AG08395 (cell line): ENCODE measurements at regions not wholly inside any gene's neighbourhood (a gene's known extent, or its start where the extent isn't known, plus 50 kb on each side); places are given as distances from the start of the nearest gene placed in this dataset.
"Not testable (repeated sequence)": the region's sequence is repeated elsewhere in the genome, so short reads cannot be mapped to it uniquely, and the experiment has no call there.

ENCODE experiments used
- DNase-seq: peaks from one replicate; pipeline ENCODE4 v3.0.0; 2012; ENCODE audit warnings: mixed read lengths, low spot score

DNA sequence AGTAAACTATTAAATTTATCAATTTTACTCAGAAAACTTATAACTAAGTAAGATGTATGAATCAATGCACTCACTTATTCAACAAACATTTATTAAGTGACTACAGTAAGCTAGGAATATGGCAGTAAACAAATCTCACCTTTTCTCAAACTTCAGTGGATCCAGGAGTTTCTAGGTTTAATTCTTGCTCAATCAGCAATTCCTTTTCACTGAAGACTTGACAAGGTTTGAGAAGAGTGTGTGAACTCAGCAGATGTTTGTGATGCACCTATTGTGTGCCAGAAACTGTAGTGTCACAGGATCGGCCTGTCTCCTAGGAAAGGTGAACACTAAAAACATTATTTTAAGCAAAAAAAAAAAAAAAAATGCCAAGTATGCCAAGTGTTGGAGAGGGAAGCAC lies 167.8 kb downstream of the ALG10 start:
- no peak for DNase-seq

DNA sequence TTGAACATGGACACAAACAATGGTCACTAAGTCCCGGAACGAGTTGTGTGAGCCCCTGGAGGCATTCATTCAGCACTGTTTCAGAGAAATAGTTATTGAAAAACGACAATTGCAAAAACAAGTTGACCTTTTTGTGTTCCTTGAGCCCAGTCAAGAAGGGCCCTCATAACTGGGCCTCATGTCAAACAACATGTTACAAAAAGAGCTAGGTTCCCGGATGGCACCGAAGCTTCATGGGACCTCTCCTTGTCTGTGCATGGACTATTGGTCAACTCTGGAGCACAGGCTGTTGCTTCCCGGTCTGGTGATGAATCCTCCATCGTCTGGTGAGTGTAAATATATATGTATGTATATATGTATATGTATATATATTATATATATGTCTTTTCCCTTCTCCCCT lies 176.6 kb downstream of the ALG10 start:
- no peak for DNase-seq

DNA sequence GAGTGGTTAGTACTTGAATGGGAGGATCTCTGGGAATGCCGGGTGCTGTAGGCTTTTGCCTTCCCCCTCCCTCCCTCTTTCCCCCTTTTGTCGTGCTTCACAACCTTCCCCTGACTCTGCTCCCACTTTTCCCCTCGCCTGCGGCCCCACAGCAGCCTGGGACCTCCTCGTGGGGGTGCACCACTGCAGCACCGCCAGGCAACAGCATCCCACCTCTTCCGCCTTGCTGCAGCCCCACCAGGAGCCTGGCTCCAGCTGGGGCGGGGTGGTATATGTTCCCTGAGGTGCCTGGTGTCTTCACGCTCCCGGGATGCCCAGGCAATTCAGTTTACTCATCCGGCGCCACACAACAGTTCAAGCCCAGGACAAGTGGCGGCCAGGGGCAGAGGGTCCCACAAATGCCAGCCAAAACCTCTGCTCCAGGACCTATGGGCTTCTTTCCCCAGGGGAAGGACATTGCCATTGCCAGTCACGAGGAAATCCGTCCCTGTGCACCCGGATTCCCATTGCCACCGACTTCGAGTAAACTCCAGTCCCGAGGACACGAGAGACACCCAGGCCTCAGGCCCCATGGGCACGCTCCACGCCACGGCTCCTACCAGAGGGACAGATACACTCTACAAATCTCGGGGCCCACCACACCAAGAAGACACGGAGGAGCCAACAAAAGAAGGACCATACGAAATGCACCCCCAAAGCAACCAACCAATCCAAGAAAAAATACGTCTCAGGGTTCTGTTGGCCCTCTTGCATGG lies 181.7 kb downstream of the ALG10 start:
- DNase-seq: no peak

DNA sequence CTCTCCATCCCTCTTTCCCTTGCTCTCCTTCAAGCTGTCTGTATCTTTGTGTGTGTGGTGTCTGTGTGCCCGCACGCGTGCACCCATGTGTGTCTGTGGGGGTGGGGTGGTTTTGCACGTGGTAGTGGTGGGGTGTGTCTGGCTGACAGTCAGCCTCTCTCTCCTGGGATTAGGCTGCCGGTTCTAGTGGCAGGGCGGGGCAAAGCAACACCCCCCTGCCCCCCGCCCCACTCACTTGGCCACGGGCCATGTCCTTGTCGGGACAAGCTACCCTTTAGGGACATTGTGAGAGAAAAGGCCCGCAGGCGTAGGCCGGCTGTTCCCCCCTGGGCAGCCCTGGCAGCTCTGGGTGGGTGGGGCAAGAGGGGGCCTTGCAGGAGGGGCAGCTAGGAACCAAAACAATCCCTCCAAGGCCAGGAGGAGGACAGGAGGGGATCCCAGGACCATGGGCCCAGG lies 182.6 kb downstream of the ALG10 start:
- DNase-seq: no peak

DNA sequence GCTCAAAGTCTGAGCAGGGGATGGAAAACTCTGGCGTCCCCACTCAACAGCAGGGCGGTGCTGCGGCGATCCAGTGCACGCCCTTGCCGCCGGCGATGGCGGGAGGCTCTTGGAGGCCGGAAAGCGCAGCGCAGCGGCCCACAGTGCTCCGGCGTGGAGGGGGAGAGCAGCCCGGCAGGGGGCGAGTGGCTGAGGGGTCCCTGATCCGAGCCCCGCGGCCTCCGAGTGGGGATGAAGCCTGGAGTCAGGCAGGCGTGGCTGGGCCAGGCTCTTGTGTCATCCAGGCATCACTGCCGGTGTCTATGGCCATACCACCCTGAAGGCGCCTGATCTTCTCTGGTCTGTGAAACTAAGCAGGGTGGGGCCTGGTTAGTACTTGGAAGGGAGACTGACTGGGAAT lies 183.1 kb downstream of the ALG10 start:
- no peak for DNase-seq

DNA sequence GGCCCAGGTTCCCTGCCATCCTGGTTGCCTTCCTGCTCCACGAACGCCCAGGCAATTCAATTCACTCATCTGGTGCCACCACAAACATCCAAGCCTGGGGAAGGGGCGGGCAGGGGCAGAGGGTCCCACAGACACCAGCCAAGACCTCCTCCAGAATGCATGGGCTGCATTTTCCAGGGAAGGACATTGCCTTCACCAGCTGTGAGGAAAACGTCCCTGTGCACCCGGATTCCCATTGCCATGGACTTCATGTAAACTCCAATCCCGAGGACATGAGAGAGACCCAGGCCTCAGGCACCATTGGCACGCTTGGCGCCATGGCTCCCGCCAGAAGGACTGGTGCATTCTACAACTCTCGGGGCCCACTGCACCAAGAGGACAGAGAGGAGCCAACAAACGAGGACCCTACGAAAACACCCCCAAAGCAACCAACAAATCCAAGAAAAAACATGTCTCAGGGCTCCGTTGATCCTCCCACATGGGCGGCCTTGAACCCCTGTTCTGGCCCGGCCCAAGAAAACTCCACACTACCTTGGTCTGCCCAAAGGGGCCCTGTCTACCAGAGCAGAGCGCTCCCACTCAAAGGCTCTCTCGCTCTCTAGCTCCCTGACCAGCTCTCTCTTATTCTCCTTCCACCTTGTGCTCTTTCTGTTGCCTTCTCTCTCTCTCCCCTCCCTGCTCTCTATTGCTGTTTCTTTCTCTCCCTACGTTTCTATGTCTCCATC lies 183.9 kb downstream of the ALG10 start:
- DNase-seq: no peak

DNA sequence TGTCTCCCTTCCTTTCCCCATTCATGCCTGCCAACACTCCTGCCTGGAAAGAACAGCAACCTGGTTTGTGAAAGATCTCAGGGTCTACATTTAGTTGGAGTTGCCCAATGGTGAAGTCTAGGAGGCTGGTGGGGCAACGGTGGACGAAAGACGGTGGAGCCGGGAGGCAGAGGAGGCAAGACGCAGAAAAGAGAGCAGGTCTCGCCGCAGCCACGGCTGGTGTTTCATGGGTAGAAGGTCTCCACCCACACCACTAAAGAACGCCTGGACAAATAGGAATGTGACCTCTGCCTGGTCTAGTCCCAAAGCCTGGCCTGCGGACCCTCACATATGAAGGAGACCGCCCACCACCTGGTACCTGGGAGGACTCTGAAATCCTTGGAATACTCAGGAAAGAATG lies 185.6 kb downstream of the ALG10 start:
- no peak for DNase-seq

DNA sequence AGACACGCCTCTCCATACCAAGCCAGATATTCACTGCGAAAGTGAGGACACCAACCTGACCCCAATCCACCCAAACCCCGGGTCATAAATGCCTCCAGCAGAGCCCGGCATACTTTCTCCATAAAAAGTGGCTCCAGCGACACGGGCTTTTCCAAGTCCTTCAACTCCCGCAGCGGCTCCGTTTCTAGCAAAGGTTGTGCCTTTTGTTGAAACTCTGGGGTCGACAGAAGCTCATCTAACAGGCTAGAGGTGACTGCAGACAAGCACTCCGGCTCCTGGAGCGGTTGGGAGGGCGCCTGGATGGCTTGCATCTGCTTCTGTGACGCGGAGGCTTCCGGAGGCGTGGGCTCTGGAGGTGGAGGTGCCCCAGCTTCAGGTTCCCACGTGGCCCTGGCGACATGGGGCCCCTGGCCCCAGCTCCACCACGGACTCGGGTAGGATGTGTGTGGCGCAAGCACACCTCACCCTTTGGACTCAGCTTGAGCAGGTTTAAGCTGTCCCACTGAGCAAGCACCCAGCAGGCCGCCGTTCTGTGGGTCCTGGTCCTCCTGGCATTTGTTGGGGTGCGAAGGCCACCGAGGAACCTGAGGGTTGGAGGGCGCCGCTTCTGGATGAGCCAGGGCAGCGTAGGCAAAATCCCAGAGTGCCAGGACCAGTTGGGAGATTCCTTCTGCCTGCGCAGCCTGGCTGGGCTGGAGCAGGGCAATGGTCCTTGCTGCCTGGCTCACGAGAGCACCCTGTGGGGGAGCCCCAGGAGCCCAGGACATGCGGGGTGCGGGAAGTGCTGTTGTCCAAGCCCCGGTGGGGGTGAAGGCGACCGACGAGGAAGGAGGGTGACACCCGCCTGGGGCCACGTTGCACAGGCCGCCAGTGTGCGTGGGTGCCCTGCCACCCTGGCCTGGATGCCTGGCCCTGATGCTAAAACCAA lies 186.3 kb downstream of the ALG10 start:
- no peak for DNase-seq

DNA sequence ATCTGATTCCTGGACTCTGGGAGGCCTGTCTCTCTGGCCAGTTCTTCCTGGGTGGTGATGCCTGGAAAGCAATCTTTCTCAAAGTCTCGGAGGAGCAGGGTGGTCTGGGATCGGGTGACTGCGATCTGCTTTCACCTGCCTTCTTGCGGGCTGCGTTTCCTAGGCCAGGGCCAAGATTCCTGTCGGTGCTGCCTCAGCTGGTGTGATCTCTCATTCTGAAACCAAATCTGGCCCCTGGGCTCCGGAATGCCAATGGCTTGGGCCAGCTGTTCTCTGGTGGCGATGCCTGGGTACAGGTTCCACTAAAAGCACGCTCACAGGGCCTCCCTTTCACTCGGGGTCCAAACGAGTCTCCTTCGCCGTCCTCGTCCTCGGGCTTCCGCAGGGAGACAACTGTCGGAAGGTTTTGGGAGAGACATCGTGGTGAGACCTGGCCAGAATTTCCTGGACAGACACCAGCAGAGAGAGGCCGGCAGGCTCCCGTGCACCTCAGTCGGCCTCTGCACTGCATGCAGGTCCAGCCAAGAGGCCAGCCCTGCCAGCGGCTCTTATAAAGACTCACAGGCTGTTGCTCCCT lies 187.1 kb downstream of the ALG10 start:
- no peak for DNase-seq

DNA sequence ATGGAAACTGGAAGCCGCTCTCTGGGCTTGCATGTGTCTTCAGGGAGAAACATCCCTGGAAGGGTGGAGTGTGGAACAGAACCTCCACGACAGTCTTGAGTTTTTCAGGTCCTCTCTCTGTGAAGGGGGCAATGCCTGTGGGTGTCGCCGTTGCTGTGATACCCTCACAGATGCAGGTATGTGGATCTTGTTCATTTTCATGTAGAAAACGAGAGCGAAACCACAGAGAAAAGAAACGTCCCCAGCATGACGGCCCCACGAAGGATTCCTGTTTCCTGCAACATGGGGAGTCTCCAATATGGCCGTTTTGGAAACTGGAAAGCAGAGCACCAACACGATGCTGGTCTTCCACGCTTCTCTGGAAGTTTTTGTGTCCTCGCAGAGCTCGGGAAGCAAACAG lies 187.9 kb downstream of the ALG10 start:
- DNase-seq: no peak

DNA sequence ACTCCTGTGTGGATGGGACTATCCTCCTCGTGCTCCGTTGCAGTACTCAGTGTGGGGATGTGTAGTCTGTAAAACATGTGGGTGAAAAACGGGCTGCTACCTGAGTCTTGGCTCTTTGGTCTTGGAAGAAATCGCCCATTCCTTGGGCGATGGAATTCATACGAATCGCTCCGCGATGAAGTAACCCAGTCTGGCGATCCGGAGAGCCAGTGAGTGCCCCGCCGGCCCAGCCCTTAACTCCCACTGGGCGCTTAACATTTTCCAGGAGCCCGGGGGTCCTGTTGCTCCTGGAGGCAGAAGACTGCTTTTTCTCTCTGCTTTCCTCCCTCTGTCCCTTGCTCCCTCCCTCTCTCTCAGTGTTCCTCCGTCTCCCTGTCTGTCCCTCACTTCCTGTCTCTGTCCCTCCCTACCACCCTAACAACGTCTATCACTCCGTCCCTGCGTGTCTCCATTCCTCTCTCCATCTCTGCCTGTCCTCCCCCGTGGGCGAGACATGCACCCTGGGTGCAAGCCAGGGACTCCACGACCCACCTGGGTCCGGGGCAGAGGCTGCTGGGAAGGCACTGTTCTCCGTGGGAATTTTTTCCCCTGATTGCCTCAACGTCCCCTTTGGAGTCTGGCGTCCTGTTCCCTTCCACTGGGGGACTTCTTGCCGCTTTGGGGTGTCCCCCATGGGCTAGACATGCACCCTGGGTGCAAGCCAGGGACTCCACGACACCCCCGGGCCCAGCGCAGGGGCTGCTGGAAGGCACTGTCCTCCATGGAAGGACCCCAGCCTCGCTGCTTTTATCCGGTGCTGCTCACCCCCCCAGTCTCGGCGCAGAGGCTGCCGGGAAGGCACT lies 188.6 kb downstream of the ALG10 start:
- DNase-seq: no peak

DNA sequence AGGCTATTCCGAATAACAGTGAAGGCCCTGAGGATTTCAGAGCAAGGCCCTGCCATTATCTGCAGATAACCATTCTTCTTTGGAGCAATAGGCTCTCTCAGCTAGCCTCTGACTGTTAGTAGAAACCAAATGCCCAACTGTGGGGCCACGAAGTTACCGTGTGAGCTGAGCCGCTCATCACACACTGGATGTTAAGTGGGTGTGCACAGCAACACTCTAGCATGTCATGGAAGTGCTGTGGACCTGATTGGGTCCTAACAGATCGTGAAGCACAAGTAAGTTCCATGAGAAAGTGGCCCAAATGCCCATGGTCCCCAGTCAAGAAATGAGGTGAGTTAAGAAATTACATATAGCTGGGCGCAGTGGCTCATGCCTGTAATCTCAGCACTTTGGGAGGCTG lies 190.4 kb downstream of the ALG10 start:
- no peak for DNase-seq

DNA sequence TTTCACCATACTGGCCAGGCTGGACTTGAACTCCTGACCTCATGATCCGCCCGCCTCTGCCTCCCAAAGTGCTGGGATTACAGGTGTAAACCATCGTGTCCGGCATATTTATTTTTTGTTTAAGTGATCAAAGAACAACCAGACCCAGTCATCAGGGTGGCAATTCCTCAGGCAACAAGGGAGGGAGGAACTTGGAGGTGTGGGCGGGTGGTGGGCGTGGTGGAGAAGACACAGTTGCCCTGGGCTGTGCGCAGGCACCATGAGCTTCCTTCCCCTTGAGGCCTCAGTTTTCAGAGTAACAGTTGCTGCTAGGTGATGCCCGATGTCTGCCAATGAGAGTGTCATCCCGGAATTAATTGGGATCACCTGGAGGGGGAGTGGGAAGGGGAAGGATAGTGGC lies 191.7 kb downstream of the ALG10 start:
- no peak for DNase-seq

DNA sequence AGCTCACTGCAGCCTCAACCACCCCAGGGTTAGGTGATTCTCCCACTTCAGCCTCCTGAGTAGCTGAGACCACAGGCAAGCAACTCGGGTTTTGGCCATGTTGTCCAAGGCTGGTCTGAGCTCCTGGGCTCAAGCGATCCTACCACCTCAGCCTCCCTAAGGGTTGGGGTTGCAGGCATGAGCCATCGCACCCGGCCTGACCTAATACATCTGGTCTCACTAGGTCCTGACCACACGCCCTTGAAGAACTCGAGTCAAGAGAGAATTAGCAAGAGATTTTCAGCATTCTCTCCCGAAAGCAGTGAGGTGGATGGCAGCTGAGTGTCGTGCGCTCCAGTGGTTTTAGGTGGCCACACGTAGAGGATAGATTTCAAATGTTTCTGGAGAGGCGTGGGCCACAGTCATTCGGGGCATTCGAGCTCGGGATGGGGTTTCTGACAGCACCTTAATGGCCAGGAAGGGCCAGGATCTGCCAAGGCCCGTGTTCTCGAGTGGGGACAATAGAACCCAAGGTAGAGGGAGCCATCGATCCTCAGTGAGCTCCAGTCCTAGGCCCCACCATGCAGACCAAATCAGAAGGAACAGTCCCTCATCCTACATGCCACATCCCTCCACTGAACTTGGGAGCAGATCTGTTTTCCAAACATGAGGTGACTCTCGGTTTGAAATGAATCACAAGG lies 193.1 kb downstream of the ALG10 start:
- no peak for DNase-seq

DNA sequence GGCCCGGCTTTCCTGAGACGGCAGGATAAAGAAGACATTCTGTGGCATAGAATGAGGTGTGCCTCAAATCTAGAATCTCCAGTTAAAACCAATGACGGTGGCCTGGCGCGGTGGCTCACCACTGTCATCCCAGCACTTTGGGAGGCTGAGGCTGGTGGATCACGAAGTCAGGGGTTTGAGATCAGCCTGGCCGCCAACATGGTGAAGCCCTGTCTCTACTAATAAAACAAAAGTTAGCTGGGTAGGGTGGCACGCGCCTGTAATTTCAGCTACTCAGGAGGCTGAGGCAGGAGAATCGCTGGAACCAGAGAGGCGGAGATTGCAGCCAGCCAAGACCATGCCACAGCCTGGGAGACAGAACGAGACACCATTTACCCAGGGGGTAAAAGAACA lies 193.6 kb downstream of the ALG10 start:
- no peak for DNase-seq

DNA sequence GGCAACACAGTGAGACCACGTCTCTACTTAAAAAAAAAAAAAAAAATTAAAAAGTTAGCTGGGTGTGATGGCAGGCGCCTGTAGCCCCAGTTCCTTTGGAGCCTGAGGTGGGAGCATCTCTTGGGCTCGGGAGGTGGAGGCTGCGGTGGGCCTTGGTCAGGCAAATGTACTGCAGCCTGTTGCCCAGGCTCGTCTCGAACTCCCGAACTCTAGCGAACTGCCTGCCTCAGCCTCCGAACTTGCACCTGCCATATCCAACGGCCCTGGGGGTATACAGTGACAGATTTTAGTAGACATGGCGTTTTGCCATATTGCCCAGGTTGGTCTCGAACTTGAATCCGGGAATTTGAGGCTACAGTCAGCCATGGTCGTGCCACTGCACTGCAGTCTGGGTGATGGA lies 195.4 kb downstream of the ALG10 start:
- DNase-seq: no peak

DNA sequence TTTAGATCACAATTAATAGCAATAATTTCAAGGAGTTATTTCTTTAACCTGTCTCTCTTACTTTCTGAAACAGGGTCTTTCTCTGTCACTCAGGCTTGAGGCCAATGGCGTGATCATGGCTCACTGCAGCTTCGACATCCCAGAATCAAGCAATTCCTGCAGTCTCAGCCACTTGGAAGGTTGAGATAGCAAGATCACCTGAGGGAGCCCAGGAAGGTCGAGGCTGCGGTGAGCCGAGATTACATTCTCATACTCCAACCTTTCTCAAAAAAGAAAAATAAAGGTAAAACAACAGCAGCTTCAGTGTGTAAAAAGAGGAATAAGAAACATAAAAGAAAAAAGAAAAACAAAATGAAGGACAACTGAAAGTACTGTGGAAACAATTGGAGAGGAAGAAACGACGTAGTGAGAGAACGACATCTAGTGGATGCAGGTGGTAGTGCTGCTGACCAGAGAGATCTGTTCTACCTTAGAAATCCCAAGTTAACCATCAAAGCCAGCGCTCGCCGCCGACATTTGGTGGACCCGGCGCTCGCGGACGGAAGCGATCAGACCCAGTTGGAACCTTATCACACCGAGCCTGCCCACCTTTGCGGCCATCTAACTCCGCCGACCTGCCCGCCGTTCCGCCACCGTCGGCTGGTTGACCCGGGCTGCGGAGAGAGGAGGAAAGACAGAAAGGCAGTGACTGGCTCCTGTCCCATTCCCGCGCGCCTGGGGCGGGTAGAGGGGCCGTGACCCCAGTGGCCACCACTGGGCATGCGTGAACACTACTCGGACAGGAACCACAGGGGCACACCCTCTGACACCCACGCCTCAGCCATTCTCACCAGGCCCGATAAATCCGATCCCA lies 196.1 kb downstream of the ALG10 start:
- peak; percentile 34 for DNase-seq

DNA sequence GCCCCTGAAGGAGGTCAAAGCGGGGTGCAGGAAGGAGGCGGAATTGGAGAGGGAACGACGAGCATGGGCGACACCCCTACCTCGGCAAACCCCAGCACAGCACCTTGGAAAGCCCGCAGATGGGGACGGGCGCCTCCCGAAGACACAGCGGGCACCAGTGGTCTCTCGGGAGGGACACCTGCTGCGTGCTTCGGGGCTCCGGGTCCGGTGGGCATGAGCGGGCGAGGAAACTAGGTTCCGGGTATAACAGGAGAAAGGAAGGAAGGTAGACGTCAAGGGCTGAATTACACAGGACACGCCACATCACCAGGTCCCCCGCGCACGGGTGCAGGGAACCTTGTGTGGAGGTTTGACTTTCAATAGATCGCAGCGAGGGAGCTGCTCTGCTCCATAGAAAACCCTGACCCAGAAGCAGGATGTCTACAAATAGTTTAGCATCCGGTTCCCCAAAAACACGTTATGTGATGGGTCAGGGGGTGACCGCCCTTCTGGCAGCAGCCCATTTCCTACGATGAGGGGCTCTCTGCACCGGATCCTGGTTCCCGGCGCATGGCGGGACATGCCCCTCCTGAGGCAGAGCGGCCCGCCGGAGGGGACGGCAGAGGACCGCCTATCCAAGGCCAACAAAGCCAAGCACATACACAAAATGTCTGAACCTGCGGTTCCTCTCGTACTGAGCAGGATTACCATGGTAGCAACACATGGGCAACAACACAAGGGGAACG lies 196.9 kb downstream of the ALG10 start:
- DNase-seq: no peak

DNA sequence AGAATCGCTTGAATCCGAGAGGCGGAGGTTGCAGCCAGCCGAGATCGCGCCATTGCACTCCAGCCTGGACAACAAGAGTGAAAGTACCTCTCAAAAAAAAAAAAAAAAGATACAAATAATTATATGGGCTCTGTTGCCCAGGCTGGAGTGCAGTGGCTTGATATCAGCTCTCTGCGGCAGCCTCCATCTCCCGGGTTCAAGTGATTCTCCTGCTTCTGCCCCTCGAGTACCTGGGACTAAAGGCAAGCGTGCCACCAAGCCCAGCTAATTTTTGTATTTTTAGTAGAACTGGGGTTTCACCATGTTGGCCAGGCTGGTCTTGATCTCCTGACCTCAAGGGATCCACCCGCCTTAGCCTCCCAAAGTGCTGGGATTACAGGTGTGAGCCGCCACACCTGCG lies 197.8 kb downstream of the ALG10 start:
- DNase-seq: not testable (repeated sequence)
